A549 (cell line): ENCODE measurements at regions not wholly inside any gene's neighbourhood (a gene's known extent, or its start where the extent isn't known, plus 50 kb on each side); places are given as distances from the start of the nearest gene placed in this dataset.

Experiments
- ATAC-seq, 2 experiments: fragments of 200-7000 bp in 1 of 2; fragments of >200 bp in 1 of 2; cut with Nextera tagmentation in 1 of 2; cut with Tn5 transposase in 1 of 2; 3 replicates each; pipeline versions ENCODE4 v1.8.0 to v1.9.1; 2018 to 2020; ENCODE audit warnings: mild to moderate bottlenecking in 1 of 2, moderate library complexity in 1 of 2
- CTCF ChIA-PET: fragments of 300-600 bp; sonication (Branson Sonifier 250); formaldehyde crosslinking; extraction: SDS; loops from one replicate; lab custom pipeline; 2021; ENCODE audit warnings: antibody characterized with exemption, inconsistent platforms; lab: Yijun Ruan, JAX
- POLR2A ChIA-PET: fragments of 350-600 bp; formaldehyde crosslinking; extraction: SDS; loops from one replicate; lab custom pipeline; 2021; ENCODE audit warnings: antibody characterized with exemption, inconsistent platforms; lab: Yijun Ruan, JAX
- DNase-seq, 2 experiments: peaks; one replicate each; pipeline versions ENCODE4 v3.0.0 to v3.0.0-alpha.2; 2011 to 2016; ENCODE audit warnings: low read depth in 1 of 2, low spot score in 1 of 2
- FAIRE-seq: peaks from 2 replicates; lab custom pipeline; 2011; peaks lifted over from hg19 to GRCh38; lab: Jason Lieb, UNC
- H3K27ac ChIP-seq, 2 experiments: fragments of >200 bp; sonication (Bioruptor Twin); formaldehyde crosslinking; 3 replicates each; pipeline ENCODE4 v1.5.1; 2016 to 2017
- H3K4me1 ChIP-seq: fragments of >200 bp; sonication (Bioruptor Twin); formaldehyde crosslinking; 3 replicates; pipeline ENCODE4 v1.6.1; 2016
- H3K4me2 ChIP-seq: fragments of >200 bp; sonication (Bioruptor Twin); formaldehyde crosslinking; 3 replicates; pipeline ENCODE4 v1.6.1; 2016
- H3K4me3 ChIP-seq: fragments of >200 bp; sonication (Bioruptor Twin); formaldehyde crosslinking; 3 replicates; pipeline ENCODE4 v1.5.1; 2016
- H3K9me3 ChIP-seq: fragments of >200 bp; sonication (Bioruptor Twin); formaldehyde crosslinking; 3 replicates; pipeline ENCODE4 v1.6.1; 2016
- ATOH8 ChIP-seq: fragments of 250-450 bp; sonication (Bioruptor Pico); IDR thresholded peaks from 2 replicates; pipeline ENCODE4 v1.5.0; 2020; ENCODE audit warnings: low read depth, mild to moderate bottlenecking, moderate library complexity
- CBX8 ChIP-seq: fragments of 200-600 bp; sonication (generic); IDR thresholded peaks from 2 replicates; pipeline ENCODE4 v1.6.1; 2016
- E2F6 ChIP-seq: IDR thresholded peaks from 2 replicates; pipeline ENCODE4 v1.6.1; 2012; ENCODE audit warnings: low read depth, borderline replicate concordance
- EHMT2 ChIP-seq: fragments of 200-600 bp; sonication (generic); IDR thresholded peaks from 2 replicates; pipeline ENCODE4 v1.6.1; 2016; ENCODE audit warnings: antibody characterized with exemption, low read depth, mild to moderate bottlenecking, moderate library complexity
- FOSB ChIP-seq: fragments of 250-450 bp; sonication (Bioruptor Pico); IDR thresholded peaks from 2 replicates; pipeline ENCODE4 v1.5.0; 2020; ENCODE audit warnings: mild to moderate bottlenecking, moderate library complexity
- FOSL2 ChIP-seq, 2 experiments: fragments of 450-650 bp in 1 of 2; fragments of >200 bp in 1 of 2; sonication (Bioruptor Twin) in 1 of 2; formaldehyde crosslinking; IDR thresholded peaks; 2 replicates each; pipeline versions ENCODE4 v1.5.0 to v1.6.1; 2016 to 2020; ENCODE audit warnings: mild to moderate bottlenecking in 1 of 2, moderate library complexity in 1 of 2
- FOXS1 ChIP-seq: fragments of 250-450 bp; sonication (Bioruptor Pico); IDR thresholded peaks from 2 replicates; pipeline ENCODE4 v1.5.0; 2020; ENCODE audit warnings: mild to moderate bottlenecking, moderate library complexity
- GATA3 ChIP-seq: IDR thresholded peaks from 2 replicates; pipeline ENCODE4 v1.6.1; 2012; ENCODE audit warnings: borderline replicate concordance
- HDAC2 ChIP-seq: fragments of 200-600 bp; sonication (generic); IDR thresholded peaks from 2 replicates; pipeline ENCODE4 v1.6.1; 2016
- KDM1A ChIP-seq: fragments of 200-600 bp; sonication (generic); IDR thresholded peaks from 2 replicates; pipeline ENCODE4 v1.6.1; 2016; ENCODE audit warnings: low read depth, mild to moderate bottlenecking
- NPAS2 ChIP-seq: fragments of 250-450 bp; sonication (Bioruptor Pico); IDR thresholded peaks from 2 replicates; pipeline ENCODE4 v1.8.0; 2022; ENCODE audit warnings: mild to moderate bottlenecking, moderate library complexity, borderline replicate concordance
- NR3C1 ChIP-seq: fragments of >200 bp; sonication (Bioruptor Twin); formaldehyde crosslinking; IDR thresholded peaks from 3 replicates; pipeline ENCODE4 v1.6.1; 2017
- PHF8 ChIP-seq: fragments of 200-600 bp; sonication (generic); IDR thresholded peaks from 2 replicates; pipeline ENCODE4 v1.6.1; 2016; ENCODE audit warnings: low read depth, mild to moderate bottlenecking, antibody characterized with exemption, moderate library complexity, borderline replicate concordance
- RFX5 ChIP-seq: fragments of 450-650 bp; IDR thresholded peaks from 2 replicates; pipeline ENCODE4 v1.7.1; 2014; ENCODE audit warnings: antibody characterized with exemption, mild to moderate bottlenecking, moderate library complexity
- SREBF2 ChIP-seq: fragments of 450-650 bp; IDR thresholded peaks from 2 replicates; pipeline ENCODE4 v1.6.1; 2014; ENCODE audit warnings: mild to moderate bottlenecking, moderate library complexity
- TFCP2L1 ChIP-seq: fragments of 250-450 bp; sonication (Bioruptor Pico); IDR thresholded peaks from 2 replicates; pipeline ENCODE4 v1.5.0; 2021; ENCODE audit warnings: mild to moderate bottlenecking
- USF2 ChIP-seq: fragments of 450-650 bp; IDR thresholded peaks from 2 replicates; pipeline ENCODE4 v1.6.1; 2014; ENCODE audit warnings: antibody characterized with exemption
- ZC3H11A ChIP-seq: fragments of 450-650 bp; IDR thresholded peaks from 2 replicates; pipeline ENCODE4 v1.6.1; 2014; ENCODE audit warnings: antibody characterized with exemption, mild to moderate bottlenecking
- ZNF302 ChIP-seq: fragments of 250-450 bp; sonication (Bioruptor Pico); IDR thresholded peaks from 2 replicates; pipeline ENCODE4 v1.9.0; 2021; ENCODE audit warnings: inconsistent platforms, mild to moderate bottlenecking, moderate library complexity
- WGBS: methylation state at CpG from one replicate; pipeline ENCODE4 v1.1.6; 2017; ENCODE audit errors: missing lambda C conversion rate; 5-methylcytosine and 5-hydroxymethylcytosine counted together
- TF ChIP-seq, protein P1 (sequence below): fragments of >200 bp; sonication (Bioruptor Twin); formaldehyde crosslinking; IDR thresholded peaks from 3 replicates; pipeline ENCODE4 v1.6.1; 2016
- TF ChIP-seq, protein P2 (sequence below): IDR thresholded peaks from 2 replicates; pipeline ENCODE4 v1.6.1; 2012

- CTCF ChIA-PET, result interaction anchor here (1.1 kb wide), 1 partner anchor 15 kb away, joined by 4 read pairs; no protein-coding TSS in a partner anchor
These were observed 375.7 kb upstream of the DYNLRB2 start for GRCh38 chr16:80164966-80165550.

DNA sequence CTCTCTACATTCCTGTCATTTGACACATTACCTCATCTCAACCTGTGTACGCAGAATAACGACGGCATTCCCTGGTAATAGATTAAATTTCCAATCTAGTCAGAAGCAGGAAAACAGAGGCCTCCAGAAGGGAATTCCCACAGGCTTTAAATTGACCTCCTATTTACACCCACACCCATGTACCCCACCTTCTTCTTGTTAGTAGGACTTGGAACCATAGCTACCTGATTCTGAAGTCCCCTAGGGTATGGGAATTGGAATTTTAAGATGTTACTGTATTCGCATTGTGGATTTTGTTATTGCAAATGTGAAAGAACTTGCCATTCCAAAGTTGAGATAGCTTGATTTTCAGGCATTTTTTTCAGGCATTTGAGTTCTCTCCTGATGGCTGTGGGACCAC lies 377.5 kb upstream of the DYNLRB2 start:
- H3K4me2 ChIP-seq, result no peak overlapping the region
- no peak for TF ChIP-seq FOXS1 (CRISPR knock-in tag)
- ATAC-seq, result no peak
- WGBS, result 80% methylated on average over 4 of the region's 4 CpGs
- H3K27ac ChIP-seq, result no peak overlapping the region
- H3K4me1 ChIP-seq, result peaks cover 22% of the 10 kb centered on the region
- DNase-seq, result no peak
- CTCF ChIA-PET, result interaction anchor here (1.2 kb wide), 1 partner anchor 12 kb away, joined by 3 read pairs; no protein-coding TSS in a partner anchor
- H3K9me3 ChIP-seq, result peaks cover 3% of the 10 kb centered on the region; the same call in 1 of the 3 replicates
- FAIRE-seq, result no peak
- POLR2A ChIA-PET, result no interaction called here
- H3K4me3 ChIP-seq, result no peak overlapping the region

More at GRCh38 chr16:80164966-80165550, 375.7 kb upstream of the DYNLRB2 start:
- POLR2A ChIA-PET, result no interaction called here
- ATAC-seq (no peak), DNase-seq (no peak), FAIRE-seq (no peak)
- TF ChIP-seq TFCP2L1 (CRISPR knock-in tag), result no peak
- no peak for TF ChIP-seq KDM1A
- TF ChIP-seq, protein P1, sequence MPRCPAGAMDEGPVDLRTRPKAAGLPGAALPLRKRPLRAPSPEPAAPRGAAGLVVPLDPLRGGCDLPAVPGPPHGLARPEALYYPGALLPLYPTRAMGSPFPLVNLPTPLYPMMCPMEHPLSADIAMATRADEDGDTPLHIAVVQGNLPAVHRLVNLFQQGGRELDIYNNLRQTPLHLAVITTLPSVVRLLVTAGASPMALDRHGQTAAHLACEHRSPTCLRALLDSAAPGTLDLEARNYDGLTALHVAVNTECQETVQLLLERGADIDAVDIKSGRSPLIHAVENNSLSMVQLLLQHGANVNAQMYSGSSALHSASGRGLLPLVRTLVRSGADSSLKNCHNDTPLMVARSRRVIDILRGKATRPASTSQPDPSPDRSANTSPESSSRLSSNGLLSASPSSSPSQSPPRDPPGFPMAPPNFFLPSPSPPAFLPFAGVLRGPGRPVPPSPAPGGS, result no peak
- Histone ChIP-seq H3K4me1 (peaks cover 11% of the 10 kb centered on the region), H3K27ac (no peak overlapping the region), H3K4me2 (no peak overlapping the region), H3K9me3 (peaks cover 3% of the 10 kb centered on the region; the same call in 1 of the 3 replicates), H3K4me3 (no peak overlapping the region)
- WGBS, result 93% methylated on average over 5 of the region's 5 CpGs

GRCh38 chr16:80161799-80162739 lies 378.7 kb upstream of the DYNLRB2 start:
- CTCF ChIA-PET, result interaction anchor here (1.2 kb wide), 1 partner anchor 10 kb away, joined by 3 read pairs; no protein-coding TSS in a partner anchor
- WGBS, result 82% methylated on average over 12 of the region's 12 CpGs
- no peak overlapping the region for H3K4me2 ChIP-seq
- H3K4me3 ChIP-seq, result no peak overlapping the region
- POLR2A ChIA-PET, result no interaction called here
- TF ChIP-seq ZC3H11A (no peak), TFCP2L1 (CRISPR knock-in tag) (no peak), ZNF302 (CRISPR knock-in tag) (no peak), NPAS2 (CRISPR knock-in tag) (no peak), HDAC2 (no peak), FOSB (CRISPR knock-in tag) (no peak), NR3C1 (no peak), PHF8 (no peak), CBX8 (no peak), USF2 (no peak)
- TF ChIP-seq, protein P2, sequence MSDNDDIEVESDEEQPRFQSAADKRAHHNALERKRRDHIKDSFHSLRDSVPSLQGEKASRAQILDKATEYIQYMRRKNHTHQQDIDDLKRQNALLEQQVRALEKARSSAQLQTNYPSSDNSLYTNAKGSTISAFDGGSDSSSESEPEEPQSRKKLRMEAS, result no peak
- DNase-seq (no peak), FAIRE-seq (no peak), ATAC-seq (no peak)
- H3K9me3 ChIP-seq, result peaks cover 3% of the 10 kb centered on the region; the same call in 1 of the 3 replicates
- peaks cover 12% of the 10 kb centered on the region for H3K4me1 ChIP-seq
- H3K27ac ChIP-seq, result no peak overlapping the region

- no peaks in the 10 kb centered on the region for H3K9me3 ChIP-seq
- H3K4me2 ChIP-seq, result peak overlapping the region; percentile 35
- ATAC-seq (peak; percentile 62 to 72; a peak in 5 of 6 replicates), DNase-seq (peak; percentile 12 to 38), FAIRE-seq (no peak)
- no peak for TF ChIP-seq SREBF2
- TF ChIP-seq E2F6, result peak; percentile 74; the same call in 1 of the 2 replicates
- TF ChIP-seq RFX5, result no peak
- TF ChIP-seq ZC3H11A, result no peak
- TF ChIP-seq, protein P2, result peak; percentile 62
- no peak for TF ChIP-seq EHMT2
- no peak for TF ChIP-seq FOSL2 (IDR thresholded peaks at IDR 0.05)
- 0 out of 2 replicates have a peak, but pooled peaks have one; percentile 7 for TF ChIP-seq FOSL2 (CRISPR knock-in tag; IDR thresholded peaks at IDR 0.05)
- TF ChIP-seq GATA3, result no peak
- TF ChIP-seq ATOH8 (CRISPR knock-in tag), result no peak
- peak overlapping the region in 1 of 2 experiments; percentile 59; a peak in 2 of 6 replicates for H3K27ac ChIP-seq
- ChIA-PET POLR2A (no interaction called here), CTCF (interaction anchor here (0.5 kb wide), 1 partner anchor 78 kb away, joined by 3 read pairs; no protein-coding TSS in a partner anchor)
- H3K4me3 ChIP-seq, result no peak overlapping the region
- 30% methylated on average over 4 of the region's 4 CpGs for WGBS
- H3K4me1 ChIP-seq, result peaks cover 12% of the 10 kb centered on the region
These were observed 382.0 kb upstream of the DYNLRB2 start for GRCh38 chr16:80158766-80159165.
